SU-DHL-6 (cell line): ENCODE measurements at regions not wholly inside any gene's neighbourhood (a gene's known extent, or its start where the extent isn't known, plus 50 kb on each side); places are given as distances from the start of the nearest gene placed in this dataset.

Experiments used
- H2AFZ ChIP-seq: fragments of 200-600 bp; sonication (generic); 2 replicates; pipeline ENCODE4 v1.6.1; 2014; ENCODE audit warnings: low read depth, mild to moderate bottlenecking, moderate library complexity, mixed read lengths, antibody characterized with exemption, low read length; ENCODE audit not compliant: severe bottlenecking
- H3F3A ChIP-seq: fragments of 200-600 bp; shearing (Covaris generic); 2 replicates; pipeline ENCODE4 v1.6.0; 2016; ENCODE audit warnings: antibody characterized with exemption, mild to moderate bottlenecking; ENCODE audit not compliant: insufficient read depth
- H3K27ac ChIP-seq: fragments of 200-600 bp; sonication (generic); 2 replicates; pipeline ENCODE4 v1.5.1; 2016; ENCODE audit warnings: low read depth, mild to moderate bottlenecking, low read length, moderate library complexity, mixed read lengths
- H3K27me3 ChIP-seq: fragments of 200-600 bp; sonication (generic), shearing (Covaris generic); 2 replicates; pipeline ENCODE4 v1.6.0; 2014; ENCODE audit warnings: mild to moderate bottlenecking, low read length
- H3K36me3 ChIP-seq: fragments of 200-600 bp; sonication (generic); 2 replicates; pipeline ENCODE4 v1.6.1; 2014; ENCODE audit warnings: mild to moderate bottlenecking, low read length, mixed read lengths
- H3K4me2 ChIP-seq: fragments of 300-600, 200-600 bp; shearing (Covaris generic), sonication (generic); 2 replicates; pipeline ENCODE4 v1.6.0; 2014; ENCODE audit warnings: low read length, low read depth, mild to moderate bottlenecking; ENCODE audit not compliant: poor library complexity, severe bottlenecking
- H3K4me3 ChIP-seq: fragments of 200-600 bp; sonication (generic); 2 replicates; pipeline ENCODE4 v1.5.1; 2014; ENCODE audit warnings: antibody characterized with exemption, low read length, mild to moderate bottlenecking, mixed read lengths; ENCODE audit not compliant: insufficient read depth, poor library complexity, severe bottlenecking
- H3K79me2 ChIP-seq: fragments of 200-600 bp; sonication (generic); 2 replicates; pipeline ENCODE4 v1.6.1; 2014; ENCODE audit warnings: mild to moderate bottlenecking, low read length, moderate library complexity; ENCODE audit not compliant: insufficient read depth
- H3K9ac ChIP-seq: fragments of 200-600 bp; sonication (generic); 2 replicates; pipeline ENCODE4 v1.7.0; 2014; ENCODE audit warnings: mild to moderate bottlenecking, low read length
- H3K9me2 ChIP-seq: fragments of 200-600 bp; sonication (generic); replicated peaks from 2 replicates; pipeline ENCODE4 v1.6.1; 2014; ENCODE audit warnings: low read length; ENCODE audit not compliant: insufficient read depth
- H3K9me3 ChIP-seq: fragments of 200-600 bp; sonication (generic); 2 replicates; pipeline ENCODE4 v1.6.1; 2014; ENCODE audit warnings: low read length, mixed read lengths; ENCODE audit not compliant: insufficient read depth
- H4K20me1 ChIP-seq: fragments of 200-600 bp; sonication (generic); 2 replicates; pipeline ENCODE4 v1.6.1; 2014; ENCODE audit warnings: low read depth, mild to moderate bottlenecking, antibody characterized with exemption, low read length, moderate library complexity, mixed read lengths
- EZH2phosphoT487 ChIP-seq: fragments of 200-600 bp; sonication (generic), shearing (Covaris generic); conservative IDR thresholded peaks from 2 replicates; pipeline ENCODE4 v1.6.1; 2018; ENCODE audit warnings: mild to moderate bottlenecking, antibody characterized with exemption, low read length, moderate library complexity, mixed read lengths
- TF ChIP-seq, protein P1 (sequence below): fragments of 200-600 bp; sonication (generic); IDR thresholded peaks from one replicate; pipeline ENCODE4 v1.5.1; 2017; ENCODE audit warnings: antibody characterized with exemption, mild to moderate bottlenecking, low read length, moderate library complexity; ENCODE audit not compliant: insufficient read depth, poor library complexity, severe bottlenecking

DNA sequence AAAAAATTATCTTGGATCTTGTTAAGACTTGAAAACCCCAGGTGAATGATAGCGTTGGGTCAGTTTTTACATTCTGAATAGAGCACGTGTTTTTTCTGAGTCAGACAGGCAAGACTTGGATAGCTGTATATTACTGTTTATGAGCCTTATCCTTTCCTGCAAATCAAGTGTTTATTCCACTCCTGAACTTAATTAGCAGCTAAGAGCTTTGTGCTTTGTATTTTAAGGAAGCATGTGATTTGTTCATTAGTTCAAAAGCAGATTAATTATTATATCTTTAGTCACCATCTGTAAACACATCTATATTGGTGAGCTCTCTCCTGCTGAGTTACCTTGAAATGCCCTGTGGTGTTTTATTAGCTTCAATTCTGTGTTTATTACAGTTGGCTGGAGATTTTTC, 98.6 kb upstream of the PRPS1L1 start:
- Histone ChIP-seq H3K27me3 (no peaks in the 10 kb centered on the region), H3K4me2 (no peak overlapping the region), H2AFZ (no peak overlapping the region), H4K20me1 (no peaks in the 10 kb centered on the region), H3K79me2 (no peaks in the 10 kb centered on the region), H3F3A (no peaks in the 10 kb centered on the region), H3K27ac (no peak overlapping the region), H3K36me3 (no peaks in the 10 kb centered on the region), H3K9me3 (no peaks in the 10 kb centered on the region), H3K9ac (no peak overlapping the region), H3K4me3 (no peak overlapping the region), H3K9me2 (no peaks in the 10 kb centered on the region)
- TF ChIP-seq EZH2phosphoT487: no peak

DNA sequence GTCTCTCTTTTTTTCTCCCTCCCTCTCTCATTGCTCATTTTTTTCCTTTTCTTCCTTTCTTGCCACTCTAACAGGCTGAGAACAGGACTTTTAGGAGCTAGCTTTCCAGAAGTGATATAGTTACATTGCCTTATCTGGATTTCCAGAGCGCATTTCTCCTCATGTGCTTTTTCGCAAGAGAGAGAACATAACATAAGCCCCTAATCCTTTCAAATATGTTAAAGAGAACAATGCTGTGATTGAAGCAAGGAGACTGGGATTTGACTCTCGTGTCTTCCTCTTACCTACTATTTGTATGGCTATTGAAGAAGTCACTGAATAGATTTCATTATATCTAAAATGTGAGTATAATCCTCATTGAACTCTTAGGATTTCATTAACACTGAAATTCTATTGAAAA, 101.2 kb upstream of the PRPS1L1 start:
- Histone ChIP-seq H3K9ac (no peak overlapping the region), H4K20me1 (no peaks in the 10 kb centered on the region)

DNA sequence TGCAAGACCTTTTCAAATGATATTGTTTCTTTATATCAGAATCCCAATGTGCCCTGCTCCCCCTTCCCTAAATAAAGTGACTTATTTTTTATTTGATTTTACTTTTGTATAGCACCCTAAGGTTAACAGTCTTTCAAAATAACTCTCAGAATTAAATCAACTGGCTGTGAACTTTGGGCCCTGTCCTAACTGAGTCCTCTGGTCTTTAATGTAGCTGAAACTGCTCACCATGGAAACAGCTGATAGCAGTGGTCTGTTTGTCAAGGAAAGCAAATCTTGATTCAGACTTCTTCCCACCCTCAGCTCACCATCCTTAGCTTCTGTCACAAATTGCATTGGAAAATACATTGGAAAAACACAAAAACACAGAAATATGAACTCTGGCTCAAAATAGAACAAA, 105.2 kb upstream of the PRPS1L1 start:
- H3F3A ChIP-seq: no peaks in the 10 kb centered on the region
- no peaks in the 10 kb centered on the region for H3K9me3 ChIP-seq
- H3K9ac ChIP-seq: no peak overlapping the region
- TF ChIP-seq EZH2phosphoT487: no peak
- TF ChIP-seq, protein P1, sequence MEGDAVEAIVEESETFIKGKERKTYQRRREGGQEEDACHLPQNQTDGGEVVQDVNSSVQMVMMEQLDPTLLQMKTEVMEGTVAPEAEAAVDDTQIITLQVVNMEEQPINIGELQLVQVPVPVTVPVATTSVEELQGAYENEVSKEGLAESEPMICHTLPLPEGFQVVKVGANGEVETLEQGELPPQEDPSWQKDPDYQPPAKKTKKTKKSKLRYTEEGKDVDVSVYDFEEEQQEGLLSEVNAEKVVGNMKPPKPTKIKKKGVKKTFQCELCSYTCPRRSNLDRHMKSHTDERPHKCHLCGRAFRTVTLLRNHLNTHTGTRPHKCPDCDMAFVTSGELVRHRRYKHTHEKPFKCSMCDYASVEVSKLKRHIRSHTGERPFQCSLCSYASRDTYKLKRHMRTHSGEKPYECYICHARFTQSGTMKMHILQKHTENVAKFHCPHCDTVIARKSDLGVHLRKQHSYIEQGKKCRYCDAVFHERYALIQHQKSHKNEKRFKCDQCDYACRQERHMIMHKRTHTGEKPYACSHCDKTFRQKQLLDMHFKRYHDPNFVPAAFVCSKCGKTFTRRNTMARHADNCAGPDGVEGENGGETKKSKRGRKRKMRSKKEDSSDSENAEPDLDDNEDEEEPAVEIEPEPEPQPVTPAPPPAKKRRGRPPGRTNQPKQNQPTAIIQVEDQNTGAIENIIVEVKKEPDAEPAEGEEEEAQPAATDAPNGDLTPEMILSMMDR: no peak
- no peak overlapping the region for H3K4me3 ChIP-seq
- H3K36me3 ChIP-seq: no peaks in the 10 kb centered on the region
- H3K27ac ChIP-seq: no peak overlapping the region
- H2AFZ ChIP-seq: no peak overlapping the region
- H3K4me2 ChIP-seq: no peak overlapping the region
- no peaks in the 10 kb centered on the region for H3K27me3 ChIP-seq
- H3K79me2 ChIP-seq: no peaks in the 10 kb centered on the region
- no peaks in the 10 kb centered on the region for H3K9me2 ChIP-seq
- no peaks in the 10 kb centered on the region for H4K20me1 ChIP-seq

More for the DNA sequence above, 101.2 kb upstream of the PRPS1L1 start:
- H3K36me3 ChIP-seq: no peaks in the 10 kb centered on the region
- TF ChIP-seq EZH2phosphoT487: no peak
- TF ChIP-seq, protein P1: no peak
- no peaks in the 10 kb centered on the region for H3F3A ChIP-seq
- no peaks in the 10 kb centered on the region for H3K79me2 ChIP-seq
- H3K4me2 ChIP-seq: no peak overlapping the region
- no peak overlapping the region for H2AFZ ChIP-seq
- no peaks in the 10 kb centered on the region for H3K27me3 ChIP-seq
- no peaks in the 10 kb centered on the region for H3K9me2 ChIP-seq
- H3K9me3 ChIP-seq: no peaks in the 10 kb centered on the region
- H3K27ac ChIP-seq: no peak overlapping the region
- no peak overlapping the region for H3K4me3 ChIP-seq

DNA sequence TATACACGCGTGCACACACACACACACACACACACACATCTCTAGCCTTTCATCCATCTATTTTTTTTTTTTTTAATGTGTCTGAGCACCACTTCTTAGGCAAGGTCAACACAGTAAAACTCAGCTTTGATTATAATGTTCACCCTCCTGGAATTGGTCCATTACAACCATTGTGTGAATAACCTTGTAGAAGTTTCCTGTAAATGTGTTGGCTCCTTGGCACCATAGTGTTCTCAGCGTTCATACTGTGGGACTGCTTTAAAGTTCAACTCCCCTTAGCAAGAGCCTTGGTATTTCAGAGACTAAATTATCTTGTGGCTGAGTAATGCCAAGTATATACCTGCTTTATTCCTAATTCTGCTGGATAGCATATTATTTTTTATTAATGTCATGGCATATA, 106.3 kb upstream of the PRPS1L1 start:
- Histone ChIP-seq H3K36me3 (no peaks in the 10 kb centered on the region), H3K9me2 (no peaks in the 10 kb centered on the region), H3F3A (no peaks in the 10 kb centered on the region), H3K4me2 (no peak overlapping the region), H3K27me3 (no peaks in the 10 kb centered on the region), H3K9me3 (no peaks in the 10 kb centered on the region), H3K9ac (no peak overlapping the region), H3K79me2 (no peaks in the 10 kb centered on the region), H3K27ac (no peak overlapping the region), H3K4me3 (no peak overlapping the region), H4K20me1 (no peaks in the 10 kb centered on the region), H2AFZ (no peak overlapping the region)
- TF ChIP-seq, protein P1: no peak
- no peak for TF ChIP-seq EZH2phosphoT487
